ENCODE measurements at regions not wholly inside any gene's neighbourhood (a gene's known extent, or its start where the extent isn't known, plus 50 kb on each side); places are given as distances from the start of the nearest gene placed in this dataset.

DNA sequence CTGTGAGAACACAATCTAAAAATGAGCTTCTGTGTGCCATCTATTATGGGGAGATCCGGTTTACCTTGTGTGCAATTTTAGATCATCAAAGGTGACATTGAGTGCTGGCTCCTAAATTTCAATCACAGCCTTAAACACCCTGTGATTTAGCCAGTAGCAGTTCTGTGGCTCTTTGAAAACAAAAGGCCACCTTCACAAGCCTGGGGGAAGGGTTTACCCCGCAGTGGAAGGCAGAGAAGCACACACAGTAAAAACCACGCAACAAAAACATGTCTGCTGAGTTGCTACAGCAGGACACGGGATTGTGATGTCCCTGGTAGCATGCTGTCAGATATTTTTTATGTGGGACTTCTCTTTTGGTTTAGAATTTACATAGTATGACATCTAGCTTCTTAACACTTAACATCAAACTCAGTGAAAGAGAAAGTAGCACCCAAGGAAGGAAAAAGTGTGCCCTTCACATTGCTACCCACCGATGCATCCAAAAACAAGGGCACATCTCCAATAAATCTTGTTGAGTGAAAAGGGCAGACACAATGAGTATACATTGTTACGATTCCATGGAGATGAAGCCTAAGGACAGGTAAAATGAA is 56.1 kb upstream of the RNF152 start:
- TF ChIP-seq, protein P1, sequence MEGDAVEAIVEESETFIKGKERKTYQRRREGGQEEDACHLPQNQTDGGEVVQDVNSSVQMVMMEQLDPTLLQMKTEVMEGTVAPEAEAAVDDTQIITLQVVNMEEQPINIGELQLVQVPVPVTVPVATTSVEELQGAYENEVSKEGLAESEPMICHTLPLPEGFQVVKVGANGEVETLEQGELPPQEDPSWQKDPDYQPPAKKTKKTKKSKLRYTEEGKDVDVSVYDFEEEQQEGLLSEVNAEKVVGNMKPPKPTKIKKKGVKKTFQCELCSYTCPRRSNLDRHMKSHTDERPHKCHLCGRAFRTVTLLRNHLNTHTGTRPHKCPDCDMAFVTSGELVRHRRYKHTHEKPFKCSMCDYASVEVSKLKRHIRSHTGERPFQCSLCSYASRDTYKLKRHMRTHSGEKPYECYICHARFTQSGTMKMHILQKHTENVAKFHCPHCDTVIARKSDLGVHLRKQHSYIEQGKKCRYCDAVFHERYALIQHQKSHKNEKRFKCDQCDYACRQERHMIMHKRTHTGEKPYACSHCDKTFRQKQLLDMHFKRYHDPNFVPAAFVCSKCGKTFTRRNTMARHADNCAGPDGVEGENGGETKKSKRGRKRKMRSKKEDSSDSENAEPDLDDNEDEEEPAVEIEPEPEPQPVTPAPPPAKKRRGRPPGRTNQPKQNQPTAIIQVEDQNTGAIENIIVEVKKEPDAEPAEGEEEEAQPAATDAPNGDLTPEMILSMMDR (IDR thresholded peaks at IDR 0.05; ENCODE audit: poor library complexity): no peak
- no peak for TF ChIP-seq EZH2phosphoT487 (IDR thresholded peaks at IDR 0.05; ENCODE audit: low read depth, severe bottlenecking, unreplicated experiment)
